Spinal cord (tissue), 9 donors: ENCODE measurements at regions not wholly inside any gene's neighbourhood (a gene's known extent, or its start where the extent isn't known, plus 50 kb on each side); places are given as distances from the start of the nearest gene placed in this dataset.
A peak's percentile ranks its signal among the peaks of the same experiment; 100 is the strongest.

Experiments
- DNase-seq, 6 donors: peaks; one replicate each; pipeline versions ENCODE4 v3.0.0 to v3.0.0-alpha.2; 2013 to 2015; ENCODE audit warnings: low spot score in 6 of 6, low read depth in 4 of 6
- H3K27ac ChIP-seq: one replicate; pipeline ENCODE4 v1.5.1; 2013; ENCODE audit warnings: low read depth, low read length, control low read depth
- H3K27me3 ChIP-seq: one replicate; pipeline ENCODE4 v1.6.1; 2013; ENCODE audit warnings: low read length; ENCODE audit not compliant: control insufficient read depth, insufficient read depth
- H3K36me3 ChIP-seq: one replicate; pipeline ENCODE4 v1.6.1; 2013; ENCODE audit warnings: low read length; ENCODE audit not compliant: control insufficient read depth, insufficient read depth
- H3K4me1 ChIP-seq: one replicate; pipeline ENCODE4 v1.6.1; 2013; ENCODE audit warnings: low read length; ENCODE audit not compliant: control insufficient read depth, insufficient read depth
- H3K4me3 ChIP-seq: one replicate; pipeline ENCODE4 v1.5.1; 2013; ENCODE audit warnings: low read depth, low read length, control low read depth
- H3K9me3 ChIP-seq: one replicate; pipeline ENCODE4 v1.6.1; 2013; ENCODE audit warnings: low read length; ENCODE audit not compliant: control insufficient read depth, insufficient read depth
- WGBS: methylation state at CpG from one replicate; pipeline ENCODE4 v1.1.5; 2013; ENCODE audit warnings: missing lambda C conversion rate; ENCODE audit not compliant: insufficient coverage; 5-methylcytosine and 5-hydroxymethylcytosine counted together
- donor health status: healthy.

- 86% methylated on average over 1 of the region's 5 CpGs for WGBS
These were observed 70.5 kb upstream of the OSMR start for GRCh38 chr5:38775218-38775840.

GRCh38 chr5:38776149-38776896 lies 69.5 kb upstream of the OSMR start:
- no peaks in the 10 kb centered on the region for H3K9me3 ChIP-seq
- 91% methylated on average over 5 of the region's 6 CpGs for WGBS
- H3K4me3 ChIP-seq = no peak overlapping the region
- no peak overlapping the region for H3K27ac ChIP-seq
- H3K36me3 ChIP-seq = no peaks in the 10 kb centered on the region
- no peaks in the 10 kb centered on the region for H3K4me1 ChIP-seq
- peak in 1 of 6 donors; percentile 37 for DNase-seq
- no peaks in the 10 kb centered on the region for H3K27me3 ChIP-seq

More at GRCh38 chr5:38775218-38775840, 70.5 kb upstream of the OSMR start:
- Histone ChIP-seq H3K4me1 (no peaks in the 10 kb centered on the region), H3K9me3 (no peaks in the 10 kb centered on the region), H3K4me3 (no peak overlapping the region), H3K27ac (no peak overlapping the region), H3K27me3 (no peaks in the 10 kb centered on the region), H3K36me3 (no peaks in the 10 kb centered on the region)
- DNase-seq = no peak

- no peaks in the 10 kb centered on the region for H3K4me1 ChIP-seq
- no CpG with 5 or more reads among the region's 2 CpGs for WGBS
- H3K4me3 ChIP-seq = no peak overlapping the region
- DNase-seq = no peak
- no peaks in the 10 kb centered on the region for H3K27me3 ChIP-seq
- no peaks in the 10 kb centered on the region for H3K36me3 ChIP-seq
- H3K9me3 ChIP-seq = no peaks in the 10 kb centered on the region
- no peak overlapping the region for H3K27ac ChIP-seq
These were observed 68.7 kb upstream of the OSMR start for GRCh38 chr5:38777111-38777510.

- no peaks in the 10 kb centered on the region for H3K9me3 ChIP-seq
- H3K36me3 ChIP-seq = no peaks in the 10 kb centered on the region
- no peaks in the 10 kb centered on the region for H3K27me3 ChIP-seq
- DNase-seq = no peak
- H3K27ac ChIP-seq = no peak overlapping the region
- H3K4me1 ChIP-seq = no peaks in the 10 kb centered on the region
- no peak overlapping the region for H3K4me3 ChIP-seq
These were observed 65.5 kb upstream of the OSMR start for GRCh38 chr5:38780316-38780715.

- Histone ChIP-seq H3K4me3 (no peak overlapping the region), H3K4me1 (no peaks in the 10 kb centered on the region), H3K27ac (peak overlapping the region; percentile 47), H3K27me3 (no peaks in the 10 kb centered on the region), H3K9me3 (no peaks in the 10 kb centered on the region), H3K36me3 (no peaks in the 10 kb centered on the region)
- peak; percentile 59 to 95 (median 75) for DNase-seq
- WGBS = no CpG with 5 or more reads among the region's 2 CpGs
These were observed 64.9 kb upstream of the OSMR start for GRCh38 chr5:38780945-38781344.

- no CpG with 5 or more reads among the region's 1 CpG for WGBS
- Histone ChIP-seq H3K4me1 (no peaks in the 10 kb centered on the region), H3K9me3 (peaks cover 2% of the 10 kb centered on the region), H3K27me3 (no peaks in the 10 kb centered on the region), H3K27ac (peak overlapping the region; percentile 13), H3K4me3 (no peak overlapping the region), H3K36me3 (no peaks in the 10 kb centered on the region)
- DNase-seq = no peak
These were observed 63.5 kb upstream of the OSMR start for GRCh38 chr5:38782180-38782835.

- Histone ChIP-seq H3K27me3 (no peaks in the 10 kb centered on the region), H3K4me3 (no peak overlapping the region), H3K4me1 (no peaks in the 10 kb centered on the region), H3K9me3 (peaks cover 2% of the 10 kb centered on the region), H3K36me3 (no peaks in the 10 kb centered on the region), H3K27ac (peak overlapping the region; percentile 12)
- WGBS = no CpG with 5 or more reads among the region's 2 CpGs
- DNase-seq = peak in 2 of 6 donors; percentile 17 to 70
These were observed 62.7 kb upstream of the OSMR start for GRCh38 chr5:38783011-38783561.

- WGBS = no CpG with 5 or more reads among the region's 2 CpGs
- no peaks in the 10 kb centered on the region for H3K4me1 ChIP-seq
These were observed 56.7 kb upstream of the OSMR start for GRCh38 chr5:38789134-38789533.

GRCh38 chr5:38789777-38790176 lies 56.0 kb upstream of the OSMR start:
- H3K9me3 ChIP-seq = peaks cover 2% of the 10 kb centered on the region
- H3K27ac ChIP-seq = no peak overlapping the region
- no peaks in the 10 kb centered on the region for H3K36me3 ChIP-seq
- H3K4me3 ChIP-seq = no peak overlapping the region
- DNase-seq = no peak
- H3K4me1 ChIP-seq = no peaks in the 10 kb centered on the region
- whole genome bisulfite sequencing = no CpG with 5 or more reads among the region's 2 CpGs
- no peaks in the 10 kb centered on the region for H3K27me3 ChIP-seq

More at GRCh38 chr5:38789134-38789533, 56.7 kb upstream of the OSMR start:
- no peaks in the 10 kb centered on the region for H3K36me3 ChIP-seq
- H3K27me3 ChIP-seq = no peaks in the 10 kb centered on the region
- H3K9me3 ChIP-seq = peaks cover 2% of the 10 kb centered on the region
- DNase-seq = no peak
- H3K4me3 ChIP-seq = no peak overlapping the region
- no peak overlapping the region for H3K27ac ChIP-seq
